H9 (cell line): ENCODE measurements at regions not wholly inside any gene's neighbourhood (a gene's known extent, or its start where the extent isn't known, plus 50 kb on each side); places are given as distances from the start of the nearest gene placed in this dataset.

Experiments used
- DNase-seq: peaks from one replicate; pipeline ENCODE4 v3.0.0-alpha.2; 2017
- H2AFZ ChIP-seq: one replicate; pipeline ENCODE4 v1.6.1; 2013; ENCODE audit warnings: mild to moderate bottlenecking, low read length, control low read depth, moderate library complexity
- H2AK5ac ChIP-seq: 2 replicates; pipeline ENCODE4 v1.6.1; 2013; ENCODE audit warnings: low read length, control low read depth, mixed read lengths; ENCODE audit not compliant: insufficient read length
- H2BK120ac ChIP-seq: one replicate; pipeline ENCODE4 v1.6.1; 2013; ENCODE audit warnings: low read depth, mild to moderate bottlenecking, low read length, control low read depth, inconsistent platforms; ENCODE audit not compliant: poor library complexity, severe bottlenecking
- H2BK12ac ChIP-seq: 2 replicates; pipeline ENCODE4 v1.6.1; 2013; ENCODE audit warnings: low read length, control low read depth, mixed read lengths, low read depth; ENCODE audit not compliant: insufficient read length
- H2BK15ac ChIP-seq: 2 replicates; pipeline ENCODE4 v1.6.1; 2013; ENCODE audit warnings: low read depth, low read length, control low read depth
- H2BK20ac ChIP-seq: one replicate; pipeline ENCODE4 v1.6.1; 2013; ENCODE audit warnings: low read depth, mild to moderate bottlenecking, low read length, control low read depth, inconsistent platforms; ENCODE audit not compliant: poor library complexity, severe bottlenecking
- H2BK5ac ChIP-seq: 2 replicates; pipeline ENCODE4 v1.6.1; 2013; ENCODE audit warnings: low read length, control low read depth, mixed read lengths; ENCODE audit not compliant: insufficient read length
- H3K14ac ChIP-seq: 2 replicates; pipeline ENCODE4 v1.6.1; 2013; ENCODE audit warnings: low read length, control low read depth; ENCODE audit not compliant: insufficient read depth
- H3K18ac ChIP-seq: 2 replicates; pipeline ENCODE4 v1.6.1; 2013; ENCODE audit warnings: low read depth, mild to moderate bottlenecking, mixed read lengths, low read length, control low read depth; ENCODE audit not compliant: insufficient read length
- H3K23ac ChIP-seq: 2 replicates; pipeline ENCODE4 v1.6.1; 2013; ENCODE audit warnings: low read length, control low read depth, mixed read lengths, low read depth; ENCODE audit not compliant: insufficient read length
- H3K23me2 ChIP-seq: 2 replicates; pipeline ENCODE4 v1.6.1; 2013; ENCODE audit warnings: low read depth, mild to moderate bottlenecking, mixed read lengths, low read length, control low read depth; ENCODE audit not compliant: insufficient read length, poor library complexity, severe bottlenecking
- H3K27ac ChIP-seq: 2 replicates; pipeline ENCODE4 v1.5.1; 2013; ENCODE audit warnings: low read length, control low read depth, mixed read lengths, low read depth; ENCODE audit not compliant: insufficient read length
- H3K27me3 ChIP-seq: 2 replicates; pipeline ENCODE4 v1.6.1; 2013; ENCODE audit warnings: low read length, control low read depth, inconsistent platforms; ENCODE audit not compliant: insufficient read depth
- H3K4ac ChIP-seq: 2 replicates; pipeline ENCODE4 v1.6.1; 2013; ENCODE audit warnings: low read depth, mild to moderate bottlenecking, control low read depth, inconsistent platforms, low read length, moderate library complexity
- H3K4me1 ChIP-seq: 2 replicates; pipeline ENCODE4 v1.6.1; 2013; ENCODE audit warnings: low read length, control low read depth, inconsistent platforms; ENCODE audit not compliant: insufficient read depth
- H3K4me2 ChIP-seq: 2 replicates; pipeline ENCODE4 v1.6.1; 2013; ENCODE audit warnings: low read length, control low read depth, mixed read lengths; ENCODE audit not compliant: insufficient read length, insufficient read depth
- H3K56ac ChIP-seq: 2 replicates; pipeline ENCODE4 v1.6.1; 2013; ENCODE audit warnings: low read depth, mild to moderate bottlenecking, mixed read lengths, low read length, control low read depth; ENCODE audit not compliant: insufficient read length
- H3K79me1 ChIP-seq: 2 replicates; pipeline ENCODE4 v1.6.1; 2013; ENCODE audit warnings: low read depth, mild to moderate bottlenecking, moderate library complexity, low read length, control low read depth, inconsistent platforms; ENCODE audit not compliant: insufficient read depth, poor library complexity, severe bottlenecking
- H3K79me2 ChIP-seq: 2 replicates; pipeline ENCODE4 v1.6.1; 2013; ENCODE audit warnings: low read length, control low read depth, inconsistent platforms; ENCODE audit not compliant: insufficient read depth
- H3K9ac ChIP-seq: 2 replicates; pipeline ENCODE4 v1.6.1; 2013; ENCODE audit warnings: low read length, control low read depth, mixed read lengths; ENCODE audit not compliant: insufficient read length; ENCODE audit errors: extremely low read depth
- H3K9me3 ChIP-seq: one replicate; pipeline ENCODE4 v1.6.1; 2013; ENCODE audit warnings: low read depth, low read length, inconsistent platforms; ENCODE audit not compliant: control insufficient read depth
- H3T11ph ChIP-seq: one replicate; pipeline ENCODE4 v1.6.1; 2013; ENCODE audit warnings: mild to moderate bottlenecking, low read length, control low read depth, inconsistent platforms
- H4K20me1 ChIP-seq: one replicate; pipeline ENCODE4 v1.6.1; 2013; ENCODE audit not compliant: control insufficient read depth, insufficient read length, insufficient read depth
- H4K5ac ChIP-seq: 2 replicates; pipeline ENCODE4 v1.6.1; 2013; ENCODE audit warnings: low read depth, mild to moderate bottlenecking, mixed read lengths, low read length, control low read depth; ENCODE audit not compliant: insufficient read length
- H4K8ac ChIP-seq: replicated peaks from 2 replicates; pipeline ENCODE4 v1.6.1; 2013; ENCODE audit warnings: low read length, control low read depth, mixed read lengths, low read depth; ENCODE audit not compliant: insufficient read length
- H4K91ac ChIP-seq: 2 replicates; pipeline ENCODE4 v1.6.1; 2013; ENCODE audit warnings: low read depth, mild to moderate bottlenecking, moderate library complexity, mixed read lengths, low read length, control low read depth; ENCODE audit not compliant: insufficient read length
- H3K27ac Mint-ChIP-seq, 3 experiments: 2 replicates in 2 of 3; 3 replicates in 1 of 3; pipeline ENCODE4 v1.8.0; 2020 to 2021; ENCODE audit warnings: mixed read lengths in 3 of 3, mild to moderate bottlenecking in 1 of 3, moderate library complexity in 1 of 3
- H3K27me3 Mint-ChIP-seq: 2 replicates; pipeline ENCODE4 v1.8.0; 2021; ENCODE audit warnings: low read depth, mild to moderate bottlenecking, moderate library complexity, mixed read lengths
- H3K36me3 Mint-ChIP-seq, 3 experiments: 2 replicates in 2 of 3; 3 replicates in 1 of 3; pipeline ENCODE4 v1.8.0; 2020 to 2021; ENCODE audit warnings: low read depth in 3 of 3, mixed read lengths in 3 of 3; ENCODE audit not compliant: insufficient read depth in 1 of 3
- H3K4me1 Mint-ChIP-seq, 2 experiments: 2 replicates each; pipeline ENCODE4 v1.8.0; 2020; ENCODE audit warnings: mixed read lengths in 2 of 2
- H3K4me3 Mint-ChIP-seq, 2 experiments: 2 replicates in 1 of 2; 3 replicates in 1 of 2; pipeline ENCODE4 v1.8.0; 2020 to 2021; ENCODE audit warnings: mild to moderate bottlenecking in 2 of 2, mixed read lengths in 2 of 2, moderate library complexity in 1 of 2
- H3K9me3 Mint-ChIP-seq, 2 experiments: 2 replicates in 1 of 2; 3 replicates in 1 of 2; pipeline ENCODE4 v1.8.0; 2020; ENCODE audit warnings: mild to moderate bottlenecking in 2 of 2, mixed read lengths in 2 of 2, moderate library complexity in 1 of 2
- CTCF ChIP-seq: fragments of 200-600 bp; sonication (generic); conservative IDR thresholded peaks from 3 replicates; pipeline ENCODE4 v1.8.0; 2021; ENCODE audit warnings: antibody characterized with exemption, mild to moderate bottlenecking
- WGBS: extraction: QIAGEN DNeasy Blood & Tissue Kit; methylation state at CpG from one replicate; pipeline ENCODE4 v1.1.7; 2013; ENCODE audit warnings: missing lambda C conversion rate, low lambda C conversion rate, mixed read lengths; ENCODE audit not compliant: insufficient read length; ENCODE audit errors: extremely low coverage; 5-methylcytosine and 5-hydroxymethylcytosine counted together

GRCh38 chr2:238690511-238690910 lies 157.4 kb upstream of the TWIST2 start:
- H3K23me2 ChIP-seq, result no peaks in the 10 kb centered on the region
- Mint-ChIP-seq H3K4me3 (no peak overlapping the region), H3K9me3 (no peaks in the 10 kb centered on the region; a peak in 1 of 5 replicates), H3K27me3 (peaks cover 17% of the 10 kb centered on the region), H3K27ac (peak overlapping the region in 1 of 3 experiments; percentile 77; a peak in 1 of 7 replicates), H3K36me3 (no peaks in the 10 kb centered on the region), H3K4me1 (no peaks in the 10 kb centered on the region; a peak in 2 of 4 replicates)
- no peak overlapping the region for H2BK15ac ChIP-seq
- H3K4me1 ChIP-seq, result no peaks in the 10 kb centered on the region
- H3K14ac ChIP-seq, result no peak overlapping the region
- no peaks in the 10 kb centered on the region for H3K27me3 ChIP-seq
- H4K20me1 ChIP-seq, result no peaks in the 10 kb centered on the region
- no peaks in the 10 kb centered on the region for H3K9me3 ChIP-seq
- H2AFZ ChIP-seq, result no peak overlapping the region
- no peak for DNase-seq
- no peak overlapping the region for H3K27ac ChIP-seq
- TF ChIP-seq CTCF, result no peak
- no peak overlapping the region for H3K18ac ChIP-seq
- no peak overlapping the region for H2AK5ac ChIP-seq
- H2BK120ac ChIP-seq, result no peak overlapping the region
- no peak overlapping the region for H3T11ph ChIP-seq
- H3K79me2 ChIP-seq, result no peaks in the 10 kb centered on the region
- WGBS, result no CpG with 5 or more reads among the region's 11 CpGs
- no peak overlapping the region for H3K56ac ChIP-seq
- no peak overlapping the region for H2BK12ac ChIP-seq
- no peak overlapping the region for H3K23ac ChIP-seq
- H3K79me1 ChIP-seq, result no peaks in the 10 kb centered on the region
- no peak overlapping the region for H4K91ac ChIP-seq
- no peak overlapping the region for H4K5ac ChIP-seq
- no peak overlapping the region for H3K9ac ChIP-seq
- H3K4me2 ChIP-seq, result no peak overlapping the region
- H2BK5ac ChIP-seq, result no peak overlapping the region
- no peak overlapping the region for H4K8ac ChIP-seq
- H3K4ac ChIP-seq, result no peak overlapping the region
- no peak overlapping the region for H2BK20ac ChIP-seq
